GM23338 (cell line): ENCODE measurements at regions not wholly inside any gene's neighbourhood (a gene's known extent, or its start where the extent isn't known, plus 50 kb on each side); places are given as distances from the start of the nearest gene placed in this dataset.

Experiments used
- ATAC-seq: fragments of 200-7000 bp; cut with Tn5 transposase; 3 replicates; pipeline ENCODE4 v1.9.1; 2020
- DNase-seq: peaks from one replicate; pipeline ENCODE4 v3.0.0-alpha.2; 2015; ENCODE audit warnings: low spot score
- H2AFZ ChIP-seq: fragments of 200-600 bp; sonication (generic); 2 replicates; pipeline ENCODE4 v1.8.0; 2016; ENCODE audit warnings: antibody characterized with exemption, mild to moderate bottlenecking, moderate library complexity
- H3F3A ChIP-seq: fragments of 200-600 bp; sonication (generic); replicated peaks from 2 replicates; pipeline ENCODE4 v1.8.0; 2017; ENCODE audit warnings: antibody characterized with exemption, mixed run types, low read depth
- H3K27ac ChIP-seq: fragments of 200-600 bp; sonication (generic); 2 replicates; pipeline ENCODE4 v1.6.1; 2016; ENCODE audit warnings: low read depth
- H3K27me3 ChIP-seq: fragments of 200-600 bp; sonication (generic); 2 replicates; pipeline ENCODE4 v1.8.0; 2016; ENCODE audit warnings: mild to moderate bottlenecking, mixed run types, moderate library complexity; ENCODE audit not compliant: insufficient read depth
- H3K36me3 ChIP-seq: fragments of 200-600 bp; sonication (generic); 2 replicates; pipeline ENCODE4 v1.8.0; 2016; ENCODE audit warnings: mild to moderate bottlenecking; ENCODE audit not compliant: insufficient read depth
- H3K4me1 ChIP-seq: fragments of 200-600 bp; sonication (generic); 2 replicates; pipeline ENCODE4 v1.8.0; 2016; ENCODE audit warnings: mild to moderate bottlenecking, moderate library complexity; ENCODE audit not compliant: insufficient read depth
- H3K4me2 ChIP-seq: fragments of 200-600 bp; sonication (generic); 2 replicates; pipeline ENCODE4 v1.7.1; 2017; ENCODE audit warnings: mixed run types
- H3K4me3 ChIP-seq: fragments of 200-600 bp; sonication (generic); 2 replicates; pipeline ENCODE4 v1.6.1; 2016; ENCODE audit warnings: mixed run types
- H3K79me2 ChIP-seq: fragments of 200-600 bp; sonication (generic); replicated peaks from 2 replicates; pipeline ENCODE4 v1.8.0; 2017; ENCODE audit warnings: mild to moderate bottlenecking; ENCODE audit not compliant: insufficient read depth
- H3K9me2 ChIP-seq: fragments of 200-600 bp; sonication (generic); 2 replicates; pipeline ENCODE4 v1.8.0; 2017; ENCODE audit not compliant: insufficient read depth
- H4K20me1 ChIP-seq: fragments of 200-600 bp; sonication (generic); replicated peaks from 2 replicates; pipeline ENCODE4 v1.8.0; 2017; ENCODE audit warnings: mild to moderate bottlenecking; ENCODE audit not compliant: insufficient read depth
- H3K27ac Mint-ChIP-seq: 2 replicates; pipeline ENCODE4 v1.8.0; 2020; ENCODE audit warnings: inconsistent platforms, mild to moderate bottlenecking, moderate library complexity, mixed read lengths
- H3K27me3 Mint-ChIP-seq: 3 replicates; pipeline ENCODE4 v1.8.0; 2022; ENCODE audit warnings: low read depth, mild to moderate bottlenecking, moderate library complexity, mixed read lengths, inconsistent platforms; ENCODE audit not compliant: insufficient read depth, poor library complexity
- H3K36me3 Mint-ChIP-seq: 3 replicates; pipeline ENCODE4 v1.8.0; 2021; ENCODE audit warnings: low read depth, mild to moderate bottlenecking, inconsistent platforms, moderate library complexity, mixed read lengths
- H3K4me1 Mint-ChIP-seq: 3 replicates; pipeline ENCODE4 v1.8.0; 2020; ENCODE audit warnings: mild to moderate bottlenecking, inconsistent platforms, mixed read lengths
- H3K4me3 Mint-ChIP-seq: 3 replicates; pipeline ENCODE4 v1.8.0; 2021; ENCODE audit warnings: moderate library complexity, mild to moderate bottlenecking, inconsistent platforms, mixed read lengths
- H3K9me3 Mint-ChIP-seq: 3 replicates; pipeline ENCODE4 v1.8.0; 2020; ENCODE audit warnings: moderate library complexity, mild to moderate bottlenecking, inconsistent platforms, mixed read lengths
- CREB1 ChIP-seq: fragments of 250-450 bp; sonication (Bioruptor Pico); IDR thresholded peaks from 2 replicates; pipeline ENCODE4 v1.5.0; 2020; ENCODE audit warnings: low read depth, mild to moderate bottlenecking, moderate library complexity
- EZH2 ChIP-seq: fragments of 200-600 bp; sonication (generic); IDR thresholded peaks from one replicate; pipeline ENCODE4 v1.8.0; 2017; ENCODE audit warnings: antibody characterized with exemption, mild to moderate bottlenecking, low read depth; ENCODE audit not compliant: unreplicated experiment
- JUNB ChIP-seq: IDR thresholded peaks from one replicate; pipeline ENCODE4 v1.6.1; 2016; ENCODE audit warnings: antibody characterized with exemption; ENCODE audit not compliant: unreplicated experiment
- NANOG ChIP-seq: IDR thresholded peaks from 2 replicates; pipeline ENCODE4 v1.6.1; 2016; ENCODE audit warnings: antibody characterized with exemption, borderline replicate concordance
- ZNF114 ChIP-seq: fragments of 250-450 bp; sonication (Bioruptor Pico); IDR thresholded peaks from 2 replicates; pipeline ENCODE4 v1.5.0; 2020; ENCODE audit warnings: mild to moderate bottlenecking, moderate library complexity
- ZNF331 ChIP-seq: fragments of 250-450 bp; sonication (Bioruptor Pico); IDR thresholded peaks from 2 replicates; pipeline ENCODE4 v1.5.0; 2020; ENCODE audit warnings: low read depth, mild to moderate bottlenecking, moderate library complexity
- TF ChIP-seq, protein P1 (sequence below): IDR thresholded peaks from one replicate; pipeline ENCODE4 v1.6.1; 2018; ENCODE audit warnings: antibody characterized with exemption; ENCODE audit not compliant: unreplicated experiment
- TF ChIP-seq, protein P2 (sequence below): fragments of 250-450 bp; sonication (Bioruptor Pico); IDR thresholded peaks from 2 replicates; pipeline ENCODE4 v1.5.0; 2020; ENCODE audit warnings: mild to moderate bottlenecking, moderate library complexity
- TF ChIP-seq, protein P3 (sequence below): IDR thresholded peaks from 2 replicates; pipeline ENCODE4 v1.6.1; 2016; ENCODE audit warnings: antibody characterized with exemption

DNA sequence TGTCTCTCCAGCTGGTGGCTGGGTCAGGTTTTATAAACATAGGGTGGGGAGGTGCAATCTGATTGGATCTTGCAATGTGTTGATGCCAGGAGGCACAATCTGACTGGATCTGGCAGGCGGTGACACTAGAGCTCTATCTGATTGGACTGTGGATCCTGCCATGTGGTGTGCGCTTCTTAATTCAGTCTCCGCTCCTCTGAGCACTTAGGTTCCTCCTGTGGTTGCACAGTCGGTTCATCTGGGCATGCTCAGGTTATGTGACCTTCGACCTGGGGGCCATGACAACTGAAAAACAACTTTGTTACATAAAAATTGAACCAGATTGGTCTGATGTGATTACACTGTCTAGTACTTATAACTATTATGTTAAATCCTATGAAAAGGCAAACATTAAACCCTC is 127.1 kb upstream of the SVIL start:
- Mint-ChIP-seq H3K36me3 (no peaks in the 10 kb centered on the region), H3K27me3 (peaks cover 4% of the 10 kb centered on the region), H3K4me3 (no peak overlapping the region), H3K4me1 (peaks cover 17% of the 10 kb centered on the region), H3K27ac (no peak overlapping the region), H3K9me3 (no peaks in the 10 kb centered on the region)
- no peaks in the 10 kb centered on the region for H3F3A ChIP-seq
- H3K4me1 ChIP-seq, result no peaks in the 10 kb centered on the region
- H3K27me3 ChIP-seq, result no peaks in the 10 kb centered on the region
- ATAC-seq (no peak), DNase-seq (no peak)
- no peaks in the 10 kb centered on the region for H3K36me3 ChIP-seq
- no peaks in the 10 kb centered on the region for H3K79me2 ChIP-seq
- no peak overlapping the region for H3K4me2 ChIP-seq
- no peak overlapping the region for H3K27ac ChIP-seq
- H3K9me2 ChIP-seq, result 0 out of 2 replicates have a peak, but pooled peaks cover 4% of the 10 kb centered on the region
- no peak overlapping the region for H3K4me3 ChIP-seq
- peak overlapping the region; percentile 18; the same call in 1 of the 2 replicates for H2AFZ ChIP-seq
- H4K20me1 ChIP-seq, result no peaks in the 10 kb centered on the region
- TF ChIP-seq NANOG (no peak), ZNF114 (CRISPR knock-in tag) (no peak), EZH2 (no peak), JUNB (no peak), ZNF331 (CRISPR knock-in tag) (no peak), CREB1 (CRISPR knock-in tag) (no peak)
- TF ChIP-seq, protein P1, sequence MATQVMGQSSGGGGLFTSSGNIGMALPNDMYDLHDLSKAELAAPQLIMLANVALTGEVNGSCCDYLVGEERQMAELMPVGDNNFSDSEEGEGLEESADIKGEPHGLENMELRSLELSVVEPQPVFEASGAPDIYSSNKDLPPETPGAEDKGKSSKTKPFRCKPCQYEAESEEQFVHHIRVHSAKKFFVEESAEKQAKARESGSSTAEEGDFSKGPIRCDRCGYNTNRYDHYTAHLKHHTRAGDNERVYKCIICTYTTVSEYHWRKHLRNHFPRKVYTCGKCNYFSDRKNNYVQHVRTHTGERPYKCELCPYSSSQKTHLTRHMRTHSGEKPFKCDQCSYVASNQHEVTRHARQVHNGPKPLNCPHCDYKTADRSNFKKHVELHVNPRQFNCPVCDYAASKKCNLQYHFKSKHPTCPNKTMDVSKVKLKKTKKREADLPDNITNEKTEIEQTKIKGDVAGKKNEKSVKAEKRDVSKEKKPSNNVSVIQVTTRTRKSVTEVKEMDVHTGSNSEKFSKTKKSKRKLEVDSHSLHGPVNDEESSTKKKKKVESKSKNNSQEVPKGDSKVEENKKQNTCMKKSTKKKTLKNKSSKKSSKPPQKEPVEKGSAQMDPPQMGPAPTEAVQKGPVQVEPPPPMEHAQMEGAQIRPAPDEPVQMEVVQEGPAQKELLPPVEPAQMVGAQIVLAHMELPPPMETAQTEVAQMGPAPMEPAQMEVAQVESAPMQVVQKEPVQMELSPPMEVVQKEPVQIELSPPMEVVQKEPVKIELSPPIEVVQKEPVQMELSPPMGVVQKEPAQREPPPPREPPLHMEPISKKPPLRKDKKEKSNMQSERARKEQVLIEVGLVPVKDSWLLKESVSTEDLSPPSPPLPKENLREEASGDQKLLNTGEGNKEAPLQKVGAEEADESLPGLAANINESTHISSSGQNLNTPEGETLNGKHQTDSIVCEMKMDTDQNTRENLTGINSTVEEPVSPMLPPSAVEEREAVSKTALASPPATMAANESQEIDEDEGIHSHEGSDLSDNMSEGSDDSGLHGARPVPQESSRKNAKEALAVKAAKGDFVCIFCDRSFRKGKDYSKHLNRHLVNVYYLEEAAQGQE, result no peak
- TF ChIP-seq, protein P2, sequence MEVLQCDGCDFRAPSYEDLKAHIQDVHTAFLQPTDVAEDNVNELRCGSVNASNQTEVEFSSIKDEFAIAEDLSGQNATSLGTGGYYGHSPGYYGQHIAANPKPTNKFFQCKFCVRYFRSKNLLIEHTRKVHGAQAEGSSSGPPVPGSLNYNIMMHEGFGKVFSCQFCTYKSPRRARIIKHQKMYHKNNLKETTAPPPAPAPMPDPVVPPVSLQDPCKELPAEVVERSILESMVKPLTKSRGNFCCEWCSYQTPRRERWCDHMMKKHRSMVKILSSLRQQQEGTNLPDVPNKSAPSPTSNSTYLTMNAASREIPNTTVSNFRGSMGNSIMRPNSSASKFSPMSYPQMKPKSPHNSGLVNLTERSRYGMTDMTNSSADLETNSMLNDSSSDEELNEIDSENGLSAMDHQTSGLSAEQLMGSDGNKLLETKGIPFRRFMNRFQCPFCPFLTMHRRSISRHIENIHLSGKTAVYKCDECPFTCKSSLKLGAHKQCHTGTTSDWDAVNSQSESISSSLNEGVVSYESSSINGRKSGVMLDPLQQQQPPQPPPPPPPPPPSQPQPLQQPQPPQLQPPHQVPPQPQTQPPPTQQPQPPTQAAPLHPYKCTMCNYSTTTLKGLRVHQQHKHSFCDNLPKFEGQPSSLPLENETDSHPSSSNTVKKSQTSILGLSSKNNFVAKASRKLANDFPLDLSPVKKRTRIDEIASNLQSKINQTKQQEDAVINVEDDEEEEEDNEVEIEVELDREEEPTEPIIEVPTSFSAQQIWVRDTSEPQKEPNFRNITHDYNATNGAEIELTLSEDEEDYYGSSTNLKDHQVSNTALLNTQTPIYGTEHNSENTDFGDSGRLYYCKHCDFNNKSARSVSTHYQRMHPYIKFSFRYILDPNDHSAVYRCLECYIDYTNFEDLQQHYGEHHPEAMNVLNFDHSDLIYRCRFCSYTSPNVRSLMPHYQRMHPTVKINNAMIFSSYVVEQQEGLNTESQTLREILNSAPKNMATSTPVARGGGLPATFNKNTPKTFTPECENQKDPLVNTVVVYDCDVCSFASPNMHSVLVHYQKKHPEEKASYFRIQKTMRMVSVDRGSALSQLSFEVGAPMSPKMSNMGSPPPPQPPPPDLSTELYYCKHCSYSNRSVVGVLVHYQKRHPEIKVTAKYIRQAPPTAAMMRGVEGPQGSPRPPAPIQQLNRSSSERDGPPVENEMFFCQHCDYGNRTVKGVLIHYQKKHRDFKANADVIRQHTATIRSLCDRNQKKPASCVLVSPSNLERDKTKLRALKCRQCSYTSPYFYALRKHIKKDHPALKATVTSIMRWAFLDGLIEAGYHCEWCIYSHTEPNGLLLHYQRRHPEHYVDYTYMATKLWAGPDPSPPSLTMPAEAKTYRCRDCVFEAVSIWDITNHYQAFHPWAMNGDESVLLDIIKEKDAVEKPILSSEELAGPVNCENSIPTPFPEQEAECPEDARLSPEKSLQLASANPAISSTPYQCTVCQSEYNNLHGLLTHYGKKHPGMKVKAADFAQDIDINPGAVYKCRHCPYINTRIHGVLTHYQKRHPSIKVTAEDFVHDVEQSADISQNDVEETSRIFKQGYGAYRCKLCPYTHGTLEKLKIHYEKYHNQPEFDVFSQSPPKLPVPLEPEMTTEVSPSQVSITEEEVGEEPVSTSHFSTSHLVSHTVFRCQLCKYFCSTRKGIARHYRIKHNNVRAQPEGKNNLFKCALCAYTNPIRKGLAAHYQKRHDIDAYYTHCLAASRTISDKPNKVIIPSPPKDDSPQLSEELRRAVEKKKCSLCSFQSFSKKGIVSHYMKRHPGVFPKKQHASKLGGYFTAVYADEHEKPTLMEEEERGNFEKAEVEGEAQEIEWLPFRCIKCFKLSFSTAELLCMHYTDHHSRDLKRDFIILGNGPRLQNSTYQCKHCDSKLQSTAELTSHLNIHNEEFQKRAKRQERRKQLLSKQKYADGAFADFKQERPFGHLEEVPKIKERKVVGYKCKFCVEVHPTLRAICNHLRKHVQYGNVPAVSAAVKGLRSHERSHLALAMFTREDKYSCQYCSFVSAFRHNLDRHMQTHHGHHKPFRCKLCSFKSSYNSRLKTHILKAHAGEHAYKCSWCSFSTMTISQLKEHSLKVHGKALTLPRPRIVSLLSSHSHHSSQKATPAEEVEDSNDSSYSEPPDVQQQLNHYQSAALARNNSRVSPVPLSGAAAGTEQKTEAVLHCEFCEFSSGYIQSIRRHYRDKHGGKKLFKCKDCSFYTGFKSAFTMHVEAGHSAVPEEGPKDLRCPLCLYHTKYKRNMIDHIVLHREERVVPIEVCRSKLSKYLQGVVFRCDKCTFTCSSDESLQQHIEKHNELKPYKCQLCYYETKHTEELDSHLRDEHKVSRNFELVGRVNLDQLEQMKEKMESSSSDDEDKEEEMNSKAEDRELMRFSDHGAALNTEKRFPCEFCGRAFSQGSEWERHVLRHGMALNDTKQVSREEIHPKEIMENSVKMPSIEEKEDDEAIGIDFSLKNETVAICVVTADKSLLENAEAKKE, result no peak
- TF ChIP-seq, protein P3, sequence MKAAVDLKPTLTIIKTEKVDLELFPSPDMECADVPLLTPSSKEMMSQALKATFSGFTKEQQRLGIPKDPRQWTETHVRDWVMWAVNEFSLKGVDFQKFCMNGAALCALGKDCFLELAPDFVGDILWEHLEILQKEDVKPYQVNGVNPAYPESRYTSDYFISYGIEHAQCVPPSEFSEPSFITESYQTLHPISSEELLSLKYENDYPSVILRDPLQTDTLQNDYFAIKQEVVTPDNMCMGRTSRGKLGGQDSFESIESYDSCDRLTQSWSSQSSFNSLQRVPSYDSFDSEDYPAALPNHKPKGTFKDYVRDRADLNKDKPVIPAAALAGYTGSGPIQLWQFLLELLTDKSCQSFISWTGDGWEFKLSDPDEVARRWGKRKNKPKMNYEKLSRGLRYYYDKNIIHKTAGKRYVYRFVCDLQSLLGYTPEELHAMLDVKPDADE, result no peak
